Loucy (cell line): ENCODE measurements at regions not wholly inside any gene's neighbourhood (a gene's known extent, or its start where the extent isn't known, plus 50 kb on each side); places are given as distances from the start of the nearest gene placed in this dataset.

ENCODE experiments used
- H2AFZ ChIP-seq: fragments of 200-600 bp; sonication (generic); 2 replicates; pipeline ENCODE4 v1.6.0; 2016; ENCODE audit warnings: antibody characterized with exemption, mild to moderate bottlenecking, low read length, moderate library complexity
- H3F3A ChIP-seq: fragments of 200-600 bp; 2 replicates; pipeline ENCODE4 v1.6.0; 2016; ENCODE audit warnings: antibody characterized with exemption, low read depth, mild to moderate bottlenecking
- H3K27me3 ChIP-seq: fragments of 200-600 bp; sonication (generic); 2 replicates; pipeline ENCODE4 v1.6.1; 2014; ENCODE audit warnings: low read length, mild to moderate bottlenecking; ENCODE audit not compliant: insufficient read depth, poor library complexity, severe bottlenecking
- H3K36me3 ChIP-seq: fragments of 200-600 bp; sonication (generic); 2 replicates; pipeline ENCODE4 v1.6.1; 2016; ENCODE audit warnings: low read length; ENCODE audit not compliant: insufficient read depth
- H3K4me1 ChIP-seq: fragments of 200-600 bp; sonication (generic); 2 replicates; pipeline ENCODE4 v1.5.1; 2014; ENCODE audit warnings: low read length, mild to moderate bottlenecking; ENCODE audit not compliant: insufficient read depth, poor library complexity, severe bottlenecking
- H3K4me2 ChIP-seq: fragments of 200-600 bp; sonication (generic); 2 replicates; pipeline ENCODE4 v1.6.0; 2014; ENCODE audit warnings: antibody characterized with exemption, low read length, low read depth, mild to moderate bottlenecking; ENCODE audit not compliant: poor library complexity, severe bottlenecking
- H3K4me3 ChIP-seq: fragments of 200-600 bp; sonication (generic); 2 replicates; pipeline ENCODE4 v1.5.1; 2014; ENCODE audit warnings: low read length, mild to moderate bottlenecking, mixed read lengths; ENCODE audit not compliant: poor library complexity, severe bottlenecking
- H3K79me2 ChIP-seq: fragments of 200-600 bp; sonication (generic); 2 replicates; pipeline ENCODE4 v1.6.1; 2014; ENCODE audit warnings: low read length; ENCODE audit not compliant: insufficient read depth
- H3K9ac ChIP-seq: fragments of 200-600 bp; sonication (generic); 2 replicates; pipeline ENCODE4 v1.6.0; 2014; ENCODE audit warnings: mild to moderate bottlenecking, low read depth, low read length, moderate library complexity; ENCODE audit not compliant: poor library complexity, severe bottlenecking
- H3K9me2 ChIP-seq: fragments of 200-600 bp; sonication (generic); replicated peaks from 2 replicates; pipeline ENCODE4 v1.6.1; 2016; ENCODE audit warnings: low read depth, low read length, mixed read lengths
- H3K9me3 ChIP-seq: fragments of 200-600 bp; sonication (generic); 2 replicates; pipeline ENCODE4 v1.6.1; 2014; ENCODE audit warnings: mild to moderate bottlenecking, antibody characterized with exemption, low read length, low read depth; ENCODE audit not compliant: insufficient read depth
- H4K20me1 ChIP-seq: fragments of 200-600 bp; sonication (generic); 2 replicates; pipeline ENCODE4 v1.6.0; 2014; ENCODE audit warnings: antibody characterized with exemption, low read length, mild to moderate bottlenecking; ENCODE audit not compliant: insufficient read depth, poor library complexity, severe bottlenecking
- CTCF ChIP-seq: fragments of 200-600 bp; sonication (generic); conservative IDR thresholded peaks from 2 replicates; pipeline ENCODE4 v1.5.1; 2014; ENCODE audit warnings: mild to moderate bottlenecking, antibody characterized with exemption, low read length
- EZH2phosphoT487 ChIP-seq: fragments of 200-600 bp; IDR thresholded peaks from 2 replicates; pipeline ENCODE4 v1.6.1; 2018; ENCODE audit warnings: antibody characterized with exemption, mild to moderate bottlenecking, moderate library complexity, borderline replicate concordance

GRCh38 chr15:62456011-62456920 is 291.2 kb upstream of the C2CD4B start:
- Histone ChIP-seq H3K9me3 (no peaks in the 10 kb centered on the region), H2AFZ (no peak overlapping the region), H3K4me1 (no peaks in the 10 kb centered on the region), H3K36me3 (no peaks in the 10 kb centered on the region), H3K4me2 (no peak overlapping the region), H3K9me2 (no peaks in the 10 kb centered on the region), H3K79me2 (no peaks in the 10 kb centered on the region), H3K27me3 (no peaks in the 10 kb centered on the region), H4K20me1 (no peaks in the 10 kb centered on the region), H3F3A (no peaks in the 10 kb centered on the region), H3K9ac (no peak overlapping the region), H3K4me3 (no peak overlapping the region)
- TF ChIP-seq CTCF: no peak
- no peak for TF ChIP-seq EZH2phosphoT487

GRCh38 chr15:62457100-62457499 is 292.0 kb upstream of the C2CD4B start:
- Histone ChIP-seq H3K9me2 (no peaks in the 10 kb centered on the region), H3K36me3 (no peaks in the 10 kb centered on the region), H2AFZ (no peak overlapping the region), H3K27me3 (no peaks in the 10 kb centered on the region), H4K20me1 (no peaks in the 10 kb centered on the region), H3K4me2 (no peak overlapping the region), H3F3A (no peaks in the 10 kb centered on the region), H3K4me3 (no peak overlapping the region), H3K9ac (no peak overlapping the region), H3K79me2 (no peaks in the 10 kb centered on the region), H3K4me1 (no peaks in the 10 kb centered on the region), H3K9me3 (no peaks in the 10 kb centered on the region)
- TF ChIP-seq CTCF: no peak
- no peak for TF ChIP-seq EZH2phosphoT487

GRCh38 chr15:62459875-62460274 is 294.8 kb upstream of the C2CD4B start:
- no peak overlapping the region for H2AFZ ChIP-seq
- no peaks in the 10 kb centered on the region for H3K9me2 ChIP-seq
- H3F3A ChIP-seq: no peaks in the 10 kb centered on the region
- H3K4me1 ChIP-seq: no peaks in the 10 kb centered on the region
- no peaks in the 10 kb centered on the region for H3K36me3 ChIP-seq
- TF ChIP-seq EZH2phosphoT487 (no peak), CTCF (no peak)
- H3K4me2 ChIP-seq: no peak overlapping the region
- no peaks in the 10 kb centered on the region for H3K9me3 ChIP-seq
- H4K20me1 ChIP-seq: no peaks in the 10 kb centered on the region
- H3K9ac ChIP-seq: no peak overlapping the region
- H3K4me3 ChIP-seq: no peak overlapping the region
- no peaks in the 10 kb centered on the region for H3K79me2 ChIP-seq
- H3K27me3 ChIP-seq: no peaks in the 10 kb centered on the region
